H1 (cell line): ENCODE measurements at regions not wholly inside any gene's neighbourhood (a gene's known extent, or its start where the extent isn't known, plus 50 kb on each side); places are given as distances from the start of the nearest gene placed in this dataset.

Experiments
- CTCF ChIA-PET: fragments of 300-600 bp; sonication (Branson Sonifier 250); formaldehyde crosslinking; loops from one replicate; lab custom pipeline; 2021; ENCODE audit not compliant: partially characterized antibody; lab: Charles Lee
- POLR2A ChIA-PET: fragments of 300-600 bp; sonication (Branson Sonifier 250); formaldehyde crosslinking; loops from one replicate; lab custom pipeline; 2021; ENCODE audit warnings: inconsistent platforms; ENCODE audit not compliant: partially characterized antibody; lab: Charles Lee
- DNase-seq, 2 experiments: peaks; one replicate each; pipeline versions ENCODE4 v3.0.0 to v3.0.0-alpha.2; 2010 to 2022; ENCODE audit warnings: low spot score in 2 of 2, low read depth in 1 of 2, mixed read lengths in 1 of 2
- FAIRE-seq: peaks from 2 replicates; lab custom pipeline; 2011; peaks lifted over from hg19 to GRCh38; lab: Jason Lieb, UNC
- H2AFZ ChIP-seq: 2 replicates; pipeline ENCODE4 v1.8.1; 2012; ENCODE audit warnings: low read length, inconsistent platforms
- H2AK5ac ChIP-seq: 2 replicates; pipeline ENCODE4 v1.6.1; 2013; ENCODE audit warnings: low read depth, low read length
- H2BK120ac ChIP-seq: replicated peaks from 2 replicates; pipeline ENCODE3; 2013; ENCODE audit warnings: low read depth, low read length, inconsistent platforms
- H2BK12ac ChIP-seq: 2 replicates; pipeline ENCODE4 v1.6.1; 2013; ENCODE audit warnings: low read depth, low read length
- H2BK15ac ChIP-seq: 2 replicates; pipeline ENCODE4 v1.6.1; 2013; ENCODE audit warnings: low read length
- H2BK20ac ChIP-seq: 2 replicates; pipeline ENCODE4 v1.6.1; 2013; ENCODE audit warnings: low read length
- H2BK5ac ChIP-seq: 2 replicates; pipeline ENCODE4 v1.6.1; 2013; ENCODE audit warnings: low read depth, low read length
- H3K14ac ChIP-seq: 2 replicates; pipeline ENCODE4 v1.6.1; 2013; ENCODE audit warnings: inconsistent platforms; ENCODE audit not compliant: insufficient read length
- H3K18ac ChIP-seq: 2 replicates; pipeline ENCODE4 v1.6.1; 2013; ENCODE audit warnings: low read length; ENCODE audit errors: extremely low read depth
- H3K23ac ChIP-seq: 2 replicates; pipeline ENCODE4 v1.6.1; 2013; ENCODE audit warnings: inconsistent platforms; ENCODE audit not compliant: insufficient read length
- H3K23me2 ChIP-seq: 2 replicates; pipeline ENCODE4 v1.6.1; 2013; ENCODE audit warnings: low read depth, low read length
- H3K27ac ChIP-seq: 2 replicates; pipeline ENCODE4 v1.6.1; 2011; ENCODE audit warnings: low read depth, low read length, inconsistent platforms
- H3K27me3 ChIP-seq, 4 experiments: replicated peaks in 1 of 4; 1 replicate in 1 of 4; 2 replicates in 3 of 4; pipeline versions ENCODE4 v1.6.1 to v1.8.1; 2011 to 2013; ENCODE audit warnings: low read length in 3 of 4, mild to moderate bottlenecking in 3 of 4, inconsistent platforms in 2 of 4, mixed read lengths in 2 of 4, moderate library complexity in 1 of 4; ENCODE audit not compliant: control insufficient read depth in 3 of 4, insufficient read depth in 3 of 4; ENCODE audit errors: extremely low read depth in 1 of 4
- H3K36me3 ChIP-seq, 4 experiments: 2 replicates each; pipeline versions ENCODE4 v1.6.1 to v1.8.1; 2011 to 2013; ENCODE audit warnings: mild to moderate bottlenecking in 4 of 4, low read length in 3 of 4, moderate library complexity in 2 of 4, control low read depth in 1 of 4, inconsistent platforms in 1 of 4; ENCODE audit not compliant: insufficient read depth in 4 of 4, control insufficient read depth in 2 of 4
- H3K4ac ChIP-seq: replicated peaks from 2 replicates; pipeline ENCODE3; 2013; ENCODE audit warnings: low read length, low read depth, mixed read lengths, inconsistent platforms; ENCODE audit not compliant: insufficient read length
- H3K4me1 ChIP-seq, 4 experiments: replicated peaks in 1 of 4; 1 replicate in 1 of 4; 2 replicates in 3 of 4; pipeline versions ENCODE4 v1.6.1 to v1.8.1; 2011 to 2013; ENCODE audit warnings: low read length in 3 of 4, inconsistent platforms in 2 of 4, mixed read lengths in 1 of 4; ENCODE audit not compliant: insufficient read depth in 4 of 4, control insufficient read depth in 3 of 4
- H3K4me2 ChIP-seq, 2 experiments: 2 replicates each; pipeline versions ENCODE4 v1.6.1 to v1.8.1; 2011 to 2013; ENCODE audit warnings: low read depth in 2 of 2, low read length in 2 of 2, control low read depth in 1 of 2, inconsistent platforms in 1 of 2, mild to moderate bottlenecking in 1 of 2; ENCODE audit not compliant: insufficient read depth in 1 of 2
- H3K4me3 ChIP-seq, 4 experiments: fragments of 200-600, 300-600 bp in 1 of 4; sonication (generic), shearing (Covaris generic), sonication (Bioruptor Twin) in 1 of 4; 2 replicates each; pipeline versions ENCODE4 v1.5.1 to v1.8.1; 2011 to 2016; ENCODE audit warnings: low read length in 4 of 4, low read depth in 3 of 4, control low read depth in 2 of 4, inconsistent platforms in 2 of 4, mild to moderate bottlenecking in 2 of 4, mixed read lengths in 1 of 4, moderate library complexity in 1 of 4; ENCODE audit not compliant: insufficient read depth in 2 of 4; ENCODE audit errors: extremely low read depth in 1 of 4
- H3K56ac ChIP-seq: replicated peaks from 2 replicates; pipeline ENCODE3; 2013; ENCODE audit warnings: low read depth, mild to moderate bottlenecking, mixed read lengths, low read length, inconsistent platforms; ENCODE audit not compliant: insufficient read length
- H3K79me1 ChIP-seq: 2 replicates; pipeline ENCODE4 v1.6.1; 2013; ENCODE audit warnings: low read depth, low read length, control low read depth
- H3K79me2 ChIP-seq, 2 experiments: 2 replicates each; pipeline versions ENCODE4 v1.6.1 to v1.8.1; 2012 to 2013; ENCODE audit warnings: low read length in 2 of 2, mild to moderate bottlenecking in 2 of 2, inconsistent platforms in 1 of 2; ENCODE audit not compliant: insufficient read depth in 2 of 2, control insufficient read depth in 1 of 2
- H3K9ac ChIP-seq, 4 experiments: replicated peaks in 1 of 4; 1 replicate in 1 of 4; 2 replicates in 3 of 4; pipeline versions ENCODE4 v1.6.1 to v1.8.1; 2011 to 2013; ENCODE audit warnings: low read depth in 3 of 4, low read length in 3 of 4, control low read depth in 2 of 4, mild to moderate bottlenecking in 2 of 4, moderate library complexity in 2 of 4, inconsistent platforms in 1 of 4; ENCODE audit errors: extremely low read depth in 1 of 4
- H3K9me3 ChIP-seq, 2 experiments: 2 replicates each; pipeline versions ENCODE4 v1.6.1 to v1.8.1; 2012 to 2013; ENCODE audit warnings: mild to moderate bottlenecking in 2 of 2, moderate library complexity in 2 of 2, control low read depth in 1 of 2, inconsistent platforms in 1 of 2, low read depth in 1 of 2, low read length in 1 of 2, mixed read lengths in 1 of 2; ENCODE audit not compliant: insufficient read depth in 2 of 2
- H4K20me1 ChIP-seq, 2 experiments: replicated peaks in 1 of 2; 2 replicates each; pipeline versions ENCODE3 to v1.8.1; 2011 to 2013; ENCODE audit warnings: inconsistent platforms in 2 of 2, low read length in 2 of 2, mild to moderate bottlenecking in 1 of 2; ENCODE audit not compliant: insufficient read depth in 2 of 2, control insufficient read depth in 1 of 2
- H4K5ac ChIP-seq: 2 replicates; pipeline ENCODE4 v1.6.1; 2013; ENCODE audit warnings: low read length, low read depth, mixed read lengths, inconsistent platforms; ENCODE audit not compliant: insufficient read length
- H4K8ac ChIP-seq: 2 replicates; pipeline ENCODE4 v1.8.0; 2013; ENCODE audit warnings: mild to moderate bottlenecking, moderate library complexity, low read length, inconsistent platforms; ENCODE audit not compliant: insufficient read depth; ENCODE audit errors: extremely low read depth
- H4K91ac ChIP-seq: replicated peaks from 2 replicates; pipeline ENCODE3; 2013; ENCODE audit warnings: low read length, mixed read lengths, inconsistent platforms; ENCODE audit not compliant: insufficient read length
- BACH1 ChIP-seq: IDR thresholded peaks from 2 replicates; pipeline ENCODE4 v1.6.1; 2012; ENCODE audit warnings: low read length, improper control_type of control experiment
- BCL11A ChIP-seq, 2 experiments: IDR thresholded peaks; one replicate each; pipeline ENCODE4 v1.6.1; 2011; ENCODE audit warnings: low read depth in 2 of 2, low read length in 2 of 2, mild to moderate bottlenecking in 2 of 2
- CBX5 ChIP-seq: fragments of 300-800, 300-1000 bp; sonication (generic); IDR thresholded peaks from 2 replicates; pipeline ENCODE4 v1.7.1; 2016; ENCODE audit warnings: antibody characterized with exemption, low read length, low read depth
- CREB1 ChIP-seq: IDR thresholded peaks from 2 replicates; pipeline ENCODE4 v1.6.1; 2012; ENCODE audit warnings: inconsistent platforms
- EZH2 ChIP-seq: fragments of 200-600 bp; sonication (generic); IDR thresholded peaks from 2 replicates; pipeline ENCODE4 v1.7.1; 2012; ENCODE audit warnings: low read depth, mild to moderate bottlenecking, moderate library complexity, low read length, inconsistent platforms; ENCODE audit not compliant: severe bottlenecking
- FOSL1 ChIP-seq: IDR thresholded peaks from 2 replicates; pipeline ENCODE4 v1.6.1; 2011; ENCODE audit warnings: mild to moderate bottlenecking, low read depth, low read length, moderate library complexity; ENCODE audit not compliant: insufficient read depth
- GTF2F1 ChIP-seq: IDR thresholded peaks from 2 replicates; pipeline ENCODE4 v1.6.1; 2012; ENCODE audit warnings: low read depth, low read length, improper control_type of control experiment, borderline replicate concordance
- JUND ChIP-seq: IDR thresholded peaks from 2 replicates; pipeline ENCODE4 v1.6.1; 2011; ENCODE audit warnings: mild to moderate bottlenecking, improper control_type of control experiment, low read length
- MAFK ChIP-seq: IDR thresholded peaks from 2 replicates; pipeline ENCODE4 v1.6.1; 2012; ENCODE audit warnings: low read depth, mild to moderate bottlenecking, improper control_type of control experiment, low read length
- NRF1 ChIP-seq: IDR thresholded peaks from 2 replicates; pipeline ENCODE4 v1.6.1; 2011; ENCODE audit warnings: mild to moderate bottlenecking, low read depth, low read length, improper control_type of control experiment
- POLR2A ChIP-seq, 2 experiments: IDR thresholded peaks; 1 replicate in 1 of 2; 2 replicates in 1 of 2; pipeline ENCODE4 v1.6.1; 2011; ENCODE audit warnings: low read depth in 2 of 2, low read length in 2 of 2, mild to moderate bottlenecking in 2 of 2; ENCODE audit errors: control extremely low read depth in 1 of 2
- POU5F1 ChIP-seq: IDR thresholded peaks from 2 replicates; pipeline ENCODE4 v1.6.1; 2011; ENCODE audit warnings: low read depth, mild to moderate bottlenecking, low read length, moderate library complexity
- RAD21 ChIP-seq, 2 experiments: IDR thresholded peaks in 1 of 2; conservative IDR thresholded peaks in 1 of 2; 2 replicates each; pipeline ENCODE4 v1.6.1; 2011; ENCODE audit warnings: low read depth in 2 of 2, low read length in 2 of 2, improper control_type of control experiment in 1 of 2, inconsistent platforms in 1 of 2, mild to moderate bottlenecking in 1 of 2, moderate library complexity in 1 of 2
- SAP30 ChIP-seq: fragments of 300-600 bp; sonication (generic); IDR thresholded peaks from 2 replicates; pipeline ENCODE4 v1.7.1; 2012; ENCODE audit warnings: low read length, moderate library complexity, mild to moderate bottlenecking, inconsistent platforms; ENCODE audit not compliant: insufficient read depth, insufficient replicate concordance
- SIRT6 ChIP-seq: IDR thresholded peaks from one replicate; pipeline ENCODE4 v1.7.1; 2012; ENCODE audit warnings: low read length, inconsistent platforms
- TBP ChIP-seq: IDR thresholded peaks from 2 replicates; pipeline ENCODE4 v1.6.1; 2011; ENCODE audit warnings: low read depth, low read length, improper control_type of control experiment
- YY1 ChIP-seq: IDR thresholded peaks from 2 replicates; pipeline ENCODE4 v1.6.1; 2011; ENCODE audit warnings: low read depth, mild to moderate bottlenecking, low read length
- WGBS, 2 experiments: shearing (Covaris generic) in 1 of 2; methylation state at CpG; one replicate each; pipeline versions ENCODE4 v1.1.6 to v1.1.7; 2013 to 2015; ENCODE audit warnings: low lambda C conversion rate in 2 of 2, mixed read lengths in 2 of 2, inconsistent platforms in 1 of 2, low coverage in 1 of 2, missing lambda C conversion rate in 1 of 2; ENCODE audit not compliant: insufficient replicate concordance in 2 of 2, insufficient coverage in 1 of 2, insufficient read length in 1 of 2; ENCODE audit errors: extremely low coverage in 1 of 2, missing lambda C conversion rate in 1 of 2; 5-methylcytosine and 5-hydroxymethylcytosine counted together

DNA sequence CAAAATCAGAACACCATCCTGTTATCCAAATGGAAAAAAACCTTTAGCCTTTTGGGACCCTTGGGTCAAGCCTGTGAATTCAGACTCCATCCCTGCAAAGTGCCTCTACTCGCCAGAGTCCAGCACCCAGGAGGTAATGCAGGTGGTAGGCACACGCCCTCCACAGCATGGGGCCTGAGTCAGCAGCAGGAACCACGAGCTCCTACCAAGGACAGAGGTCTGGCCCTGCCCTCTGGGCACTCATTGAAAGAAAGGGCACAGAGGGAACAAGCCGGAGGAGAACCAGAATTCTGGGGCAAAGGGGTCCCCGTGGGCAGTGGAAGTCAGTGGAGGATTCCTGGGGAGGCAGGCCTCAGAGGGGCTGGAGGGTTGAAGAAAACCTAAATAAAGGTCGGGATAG lies 438.1 kb downstream of the NPHP4 start:
- DNase-seq = no peak
- no peak overlapping the region for H2BK12ac ChIP-seq
- ChIA-PET CTCF (interaction anchor here (0.6 kb wide), 1 partner anchor 89 kb away, joined by 3 read pairs; no protein-coding TSS in a partner anchor), POLR2A (no interaction called here)
- H3K79me1 ChIP-seq = no peaks in the 10 kb centered on the region
- no peaks in the 10 kb centered on the region for H3K79me2 ChIP-seq
- no peaks in the 10 kb centered on the region for H3K36me3 ChIP-seq
- no peak overlapping the region for H3K56ac ChIP-seq
- H2BK15ac ChIP-seq = no peak overlapping the region
- no peak overlapping the region for H3K14ac ChIP-seq
- H4K20me1 ChIP-seq = no peaks in the 10 kb centered on the region
- H3K4me1 ChIP-seq = no peaks in the 10 kb centered on the region
- H3K9ac ChIP-seq = no peak overlapping the region
- H3K4me2 ChIP-seq = no peak overlapping the region
- H3K9me3 ChIP-seq = peaks cover 11 to 13% of the 10 kb centered on the region in 2 experiments; a peak in 2 of 4 replicates
- H2AK5ac ChIP-seq = no peak overlapping the region
- H4K5ac ChIP-seq = no peak overlapping the region
- H2BK20ac ChIP-seq = no peak overlapping the region
- no peak overlapping the region for H2AFZ ChIP-seq
- H3K18ac ChIP-seq = no peak overlapping the region
- no peak overlapping the region for H3K27ac ChIP-seq
- H2BK120ac ChIP-seq = no peak overlapping the region
- H2BK5ac ChIP-seq = no peak overlapping the region
- no peak overlapping the region for H4K91ac ChIP-seq
- 85% methylated on average over 6 of the region's 6 CpGs; no CpG with 5 or more reads in 1 of the 2 experiments for WGBS, 2 experiments
- no peak overlapping the region for H4K8ac ChIP-seq
- no peak overlapping the region for H3K4me3 ChIP-seq
- FAIRE-seq = no peak
- H3K27me3 ChIP-seq = no peaks in the 10 kb centered on the region
- H3K23me2 ChIP-seq = no peaks in the 10 kb centered on the region
- H3K4ac ChIP-seq = no peak overlapping the region
- no peak overlapping the region for H3K23ac ChIP-seq
- TF ChIP-seq JUND = no peak
- no peak for TF ChIP-seq BACH1
- TF ChIP-seq YY1 = no peak
- no peak for TF ChIP-seq POLR2A (IDR thresholded peaks at IDR 0.05; ENCODE audit: control extremely low read depth in 1 of 2, low read depth in 2 of 2, low read length in 2 of 2)
- TF ChIP-seq SAP30 = no peak
- no peak for TF ChIP-seq CBX5
- no peak for TF ChIP-seq TBP
- no peak for TF ChIP-seq SIRT6
- TF ChIP-seq MAFK = no peak
- no peak for TF ChIP-seq FOSL1
- TF ChIP-seq EZH2 = no peak
- no peak for TF ChIP-seq NRF1
- no peak for TF ChIP-seq CREB1
- no peak for TF ChIP-seq POU5F1
- TF ChIP-seq GTF2F1 = no peak
- TF ChIP-seq BCL11A (IDR thresholded peaks at IDR 0.05; ENCODE audit: low read depth in 2 of 2, low read length in 2 of 2) = no peak
- TF ChIP-seq RAD21 (IDR thresholded peaks at IDR 0.05 in 1 of 2, conservative IDR thresholded peaks at IDR 0.05 in 1 of 2; ENCODE audit: low read depth in 2 of 2, low read length in 2 of 2) = no peak
